K562 (cell line): ENCODE measurements at regions not wholly inside any gene's neighbourhood (a gene's known extent, or its start where the extent isn't known, plus 50 kb on each side); places are given as distances from the start of the nearest gene placed in this dataset.

Experiments used
- CTCF ChIP-seq, 3 experiments: IDR thresholded peaks in 2 of 3; conservative IDR thresholded peaks in 1 of 3; 2 replicates each; pipeline ENCODE4 v1.5.1; 2011 to 2012; ENCODE audit warnings: low read length in 3 of 3, mild to moderate bottlenecking in 3 of 3, control low read depth in 2 of 3, improper control_type of control experiment in 1 of 3, inconsistent platforms in 1 of 3, low read depth in 1 of 3, mixed read lengths in 1 of 3, moderate library complexity in 1 of 3; ENCODE audit not compliant: insufficient read depth in 2 of 3
- FOSL1 ChIP-seq: fragments of 200-800 bp; sonication (Bioruptor generic); conservative IDR thresholded peaks from 2 replicates; pipeline ENCODE4 v1.6.1; 2016; ENCODE audit warnings: missing genetic modification characterization, missing compliant biosample characterization
- FOXM1 ChIP-seq, 2 experiments: fragments of 450-650 bp in 1 of 2; sonication (generic) in 1 of 2; formaldehyde crosslinking in 1 of 2; IDR thresholded peaks; 2 replicates each; pipeline versions ENCODE4 v1.6.1 to v1.9.0; 2017 to 2022; ENCODE audit warnings: low read depth in 2 of 2, mild to moderate bottlenecking in 2 of 2, missing genetic modification reagents in 1 of 2, moderate library complexity in 1 of 2
- GATA2 ChIP-seq: sonication (generic); formaldehyde crosslinking; IDR thresholded peaks from 2 replicates; pipeline ENCODE4 v1.4.0; 2020; ENCODE audit warnings: mild to moderate bottlenecking, missing genetic modification reagents
- PYGO2 ChIP-seq: fragments of 450-650 bp; IDR thresholded peaks from 2 replicates; pipeline ENCODE4 v1.6.1; 2016; ENCODE audit warnings: mild to moderate bottlenecking, missing genetic modification characterization, moderate library complexity, missing compliant biosample characterization
- RAD21 ChIP-seq, 2 experiments: fragments of 250-450 bp in 1 of 2; fragments of 450-650 bp in 1 of 2; sonication (Bioruptor Pico) in 1 of 2; formaldehyde crosslinking in 1 of 2; IDR thresholded peaks in 1 of 2; conservative IDR thresholded peaks in 1 of 2; 2 replicates each; pipeline versions ENCODE4 v1.4.0 to v1.8.0; 2020 to 2022; ENCODE audit warnings: mild to moderate bottlenecking in 2 of 2, moderate library complexity in 1 of 2
- RFX5 ChIP-seq: IDR thresholded peaks from 2 replicates; pipeline ENCODE4 v1.6.1; 2011; ENCODE audit warnings: low read depth, mild to moderate bottlenecking, improper control_type of control experiment, low read length
- TARDBP ChIP-seq: fragments of 450-650 bp; IDR thresholded peaks from 2 replicates; pipeline ENCODE4 v1.6.1; 2016
- ZNF174 ChIP-seq: fragments of 250-450 bp; sonication (Bioruptor Pico); IDR thresholded peaks from 2 replicates; pipeline ENCODE4 v1.4.0; 2020; ENCODE audit warnings: mild to moderate bottlenecking

- no peak for TF ChIP-seq FOXM1 (IDR thresholded peaks at IDR 0.05; ENCODE audit: low read depth)
- TF ChIP-seq FOXM1 (CRISPR knock-in tag; IDR thresholded peaks at IDR 0.05; ENCODE audit: low read depth), result no peak
- TF ChIP-seq PYGO2 (tag), result no peak
- no peak for TF ChIP-seq FOSL1 (tag)
- no peak for TF ChIP-seq RFX5
- no peak for TF ChIP-seq GATA2
- no peak for TF ChIP-seq RAD21 (CRISPR knock-in tag; conservative IDR thresholded peaks at IDR 0.05 in 1 of 2, IDR thresholded peaks at IDR 0.05 in 1 of 2)
- no peak for TF ChIP-seq CTCF (IDR thresholded peaks at IDR 0.05 in 2 of 3, conservative IDR thresholded peaks at IDR 0.05 in 1 of 3; ENCODE audit: insufficient read depth in 2 of 3, low read depth in 1 of 3, low read length in 3 of 3)
- no peak for TF ChIP-seq ZNF174 (CRISPR knock-in tag)
- no peak for TF ChIP-seq TARDBP
Measured at GRCh38 chr7:153430931-153431330, 621.3 kb upstream of the DPP6 start.
